GM12878 (cell line): ENCODE measurements at regions not wholly inside any gene's neighbourhood (a gene's known extent, or its start where the extent isn't known, plus 50 kb on each side); places are given as distances from the start of the nearest gene placed in this dataset.

Experiments used
- ATAC-seq: fragments of 200-7000 bp; cut with Tn5 transposase; 3 replicates; pipeline ENCODE4 v1.9.1; 2020; ENCODE audit warnings: mild to moderate bottlenecking, moderate library complexity
- BruUV-seq: library from RNA; stranded (reverse); fragments of 400-500 nt; replicated peaks from 2 replicates; lab custom pipeline; 2021; lab: Mats Ljungman, UMichigan
- CTCF ChIA-PET: fragments of 300-600 bp; sonication (Branson Sonifier 250); formaldehyde crosslinking; extraction: SDS; loops from one replicate; lab custom pipeline; 2021; ENCODE audit warnings: inconsistent platforms; lab: Yijun Ruan, JAX
- POLR2A ChIA-PET: fragments of 350-600 bp; formaldehyde crosslinking; extraction: SDS; loops from one replicate; lab custom pipeline; 2021; ENCODE audit warnings: inconsistent platforms; lab: Charles Lee
- RAD21 ChIA-PET: fragments of 300-600 bp; sonication (Branson Sonifier 250); formaldehyde crosslinking; loops from one replicate; lab custom pipeline; 2023; ENCODE audit warnings: antibody characterized with exemption; ENCODE audit not compliant: unreplicated experiment; lab: Charles Lee
- SMC1A ChIA-PET: fragments of 300-600 bp; sonication (Branson Sonifier 250); formaldehyde crosslinking; loops from one replicate; lab custom pipeline; 2023; ENCODE audit not compliant: unreplicated experiment, uncharacterized antibody; lab: Charles Lee
- DNase-seq: peaks from one replicate; pipeline ENCODE4 v3.0.0-alpha.2; 2011; ENCODE audit warnings: low read depth, low spot score
- FAIRE-seq: peaks from 3 replicates; lab custom pipeline; 2011; peaks lifted over from hg19 to GRCh38; lab: Jason Lieb, UNC
- H2AFZ ChIP-seq: 2 replicates; pipeline ENCODE4 v1.6.0; 2011; ENCODE audit warnings: low read depth, low read length, control low read depth; ENCODE audit not compliant: control insufficient read depth
- H3K27ac ChIP-seq: 2 replicates; pipeline ENCODE4 v1.5.1; 2011; ENCODE audit warnings: control low read depth; ENCODE audit not compliant: control insufficient read depth, insufficient read depth
- H3K27me3 ChIP-seq, 2 experiments: replicated peaks in 1 of 2; 2 replicates each; pipeline versions ENCODE4 v1.6.0 to v1.6.1; 2011; ENCODE audit warnings: low read length in 1 of 2; ENCODE audit not compliant: control insufficient read depth in 2 of 2, insufficient read depth in 2 of 2
- H3K36me3 ChIP-seq, 2 experiments: 2 replicates each; pipeline ENCODE4 v1.5.1; 2011; ENCODE audit warnings: low read length in 1 of 2; ENCODE audit not compliant: control insufficient read depth in 2 of 2, insufficient read depth in 2 of 2
- H3K4me1 ChIP-seq: 2 replicates; pipeline ENCODE4 v1.6.1; 2011; ENCODE audit warnings: mild to moderate bottlenecking, low read length, moderate library complexity, mixed read lengths; ENCODE audit not compliant: control insufficient read depth, insufficient read depth
- H3K4me2 ChIP-seq: 2 replicates; pipeline ENCODE4 v1.6.0; 2011; ENCODE audit warnings: control low read depth; ENCODE audit not compliant: control insufficient read depth, insufficient read depth
- H3K4me3 ChIP-seq: fragments of 200-600 bp; sonication (generic); 2 replicates; pipeline ENCODE4 v1.5.1; 2016
- H3K79me2 ChIP-seq: 2 replicates; pipeline ENCODE4 v1.6.0; 2011; ENCODE audit warnings: low read length; ENCODE audit not compliant: control insufficient read depth, insufficient read depth
- H3K9ac ChIP-seq: 2 replicates; pipeline ENCODE4 v1.8.0; 2011; ENCODE audit warnings: low read length, control low read depth, mixed read lengths; ENCODE audit not compliant: control insufficient read depth, insufficient read depth
- H3K9me3 ChIP-seq: replicated peaks from 3 replicates; pipeline ENCODE4 v1.5.1; 2011; ENCODE audit warnings: mild to moderate bottlenecking, low read length; ENCODE audit not compliant: control insufficient read depth, insufficient read depth
- H4K20me1 ChIP-seq: 2 replicates; pipeline ENCODE4 v1.6.0; 2011; ENCODE audit not compliant: control insufficient read depth, insufficient read depth
- BACH1 ChIP-seq: fragments of 450-650 bp; IDR thresholded peaks from 2 replicates; pipeline ENCODE4 v1.6.1; 2017; ENCODE audit warnings: mild to moderate bottlenecking, borderline replicate concordance
- EP300 ChIP-seq, 2 experiments: fragments of 150-350 bp in 1 of 2; IDR thresholded peaks; 2 replicates each; pipeline ENCODE4 v1.6.1; 2011 to 2012; ENCODE audit warnings: low read depth in 2 of 2, low read length in 2 of 2, borderline replicate concordance in 1 of 2, improper control_type of control experiment in 1 of 2, inconsistent platforms in 1 of 2; ENCODE audit not compliant: control insufficient read depth in 1 of 2
- ESRRA ChIP-seq: IDR thresholded peaks from 2 replicates; pipeline ENCODE4 v1.6.1; 2012; ENCODE audit warnings: mild to moderate bottlenecking, low read length, improper control_type of control experiment
- JUND ChIP-seq: IDR thresholded peaks from 2 replicates; pipeline ENCODE4 v1.6.1; 2012; ENCODE audit warnings: low read depth, mild to moderate bottlenecking, low read length, improper control_type of control experiment, moderate library complexity
- MXI1 ChIP-seq: fragments of 150-350 bp; IDR thresholded peaks from 2 replicates; pipeline ENCODE4 v1.6.1; 2011; ENCODE audit warnings: low read depth, mild to moderate bottlenecking, inconsistent platforms, low read length, improper control_type of control experiment
- NBN ChIP-seq: fragments of 450-650 bp; IDR thresholded peaks from 2 replicates; pipeline ENCODE4 v1.6.1; 2016
- POLR2AphosphoS2 ChIP-seq: IDR thresholded peaks from 2 replicates; pipeline ENCODE4 v1.6.1; 2011; ENCODE audit warnings: low read depth, mild to moderate bottlenecking, low read length, improper control_type of control experiment, moderate library complexity
- RB1 ChIP-seq: fragments of 450-650 bp; formaldehyde crosslinking; IDR thresholded peaks from 2 replicates; pipeline ENCODE4 v1.6.1; 2017; ENCODE audit warnings: mild to moderate bottlenecking, borderline replicate concordance
- YY1 ChIP-seq: IDR thresholded peaks from 2 replicates; pipeline ENCODE4 v1.6.1; 2011; ENCODE audit warnings: low read depth, mild to moderate bottlenecking, low read length
- WGBS: methylation state at CpG from one replicate; pipeline ENCODE4 v1.1.6; 2016; ENCODE audit warnings: low lambda C conversion rate; ENCODE audit not compliant: insufficient replicate concordance, insufficient coverage; ENCODE audit errors: missing lambda C conversion rate; 5-methylcytosine and 5-hydroxymethylcytosine counted together
- in situ Hi-C: fragments of 300-500 bp; cut with MboI; formaldehyde crosslinking; loops from 9 replicates; pipeline ENCODE4 v1.14.3; 2018; ENCODE audit warnings: mixed read lengths
- intact Hi-C: fragments of 100-400 bp; cut with micrococcal nuclease; formaldehyde crosslinking; loops from one replicate; pipeline ENCODE4 v1.14.2; 2022; ENCODE audit not compliant: unreplicated experiment
- TF ChIP-seq, protein P1 (sequence below): IDR thresholded peaks from 2 replicates; pipeline ENCODE4 v1.6.1; 2012; ENCODE audit warnings: mild to moderate bottlenecking, low read depth, low read length
- TF ChIP-seq, protein P2 (sequence below): fragments of 450-650 bp; IDR thresholded peaks from 2 replicates; pipeline ENCODE4 v1.6.1; 2017; ENCODE audit warnings: antibody characterized with exemption, mild to moderate bottlenecking, moderate library complexity

DNA sequence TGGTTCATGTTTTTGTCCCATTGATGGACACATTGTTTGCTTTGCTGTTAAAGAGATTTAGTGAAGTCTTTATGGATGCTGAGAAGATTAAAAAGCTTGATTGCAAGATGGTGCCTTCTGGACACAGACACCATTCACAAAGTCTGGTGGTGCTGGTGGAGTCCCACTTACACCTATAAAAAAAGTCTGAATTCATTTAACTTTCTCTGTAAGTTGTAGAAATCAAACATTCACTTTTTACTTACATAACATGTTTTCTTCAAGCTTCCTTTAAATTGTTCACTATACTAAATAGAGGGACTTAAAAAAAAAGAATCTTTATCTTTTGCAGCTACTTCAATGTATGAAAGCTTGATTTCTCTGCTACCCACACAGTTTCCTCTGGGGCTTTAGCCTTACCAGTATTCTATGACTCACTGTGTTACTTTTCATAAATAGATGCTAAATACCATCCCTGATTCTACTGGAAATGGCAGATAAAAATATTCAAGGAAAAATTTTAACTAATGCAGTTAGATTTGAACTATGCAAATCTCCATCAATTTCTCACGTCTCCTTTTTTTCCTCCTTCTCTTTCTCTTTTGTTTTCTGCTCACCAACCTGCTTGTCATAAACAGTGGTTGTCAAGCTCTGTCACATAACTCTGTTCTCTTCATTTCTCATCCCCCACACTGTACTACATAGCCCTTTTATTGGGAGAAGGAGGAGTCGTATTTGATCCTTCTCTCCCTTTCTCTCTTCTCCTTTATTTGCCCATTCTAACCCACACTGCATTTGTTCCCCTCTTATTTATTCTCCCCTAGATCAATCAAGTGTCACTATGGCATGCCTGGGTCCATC lies 89.7 kb downstream of the FAM76B start:
- intact Hi-C loops, result loop anchor here (1.0 to 10.0 kb wide), 4 partner anchors 144 to 325 kb away; no protein-coding TSS in a partner anchor
- no peaks in the 10 kb centered on the region for H4K20me1 ChIP-seq
- H3K4me3 ChIP-seq, result peak overlapping the region; percentile 30; the same call in 1 of the 2 replicates
- ChIA-PET CTCF (interaction anchor here (1.0 to 17.7 kb wide), 11 partner anchors 10 to 542 kb away, joined by 3 to 590 read pairs (median 4); partner anchors contain the start of gene SESN3), POLR2A (interaction anchor here (0.6 to 2.5 kb wide), 11 partner anchors 12 to 564 kb away, joined by 3 to 10 read pairs (median 5); partner anchors contain the start of gene SESN3), SMC1A (interaction anchor here (0.6 to 20.2 kb wide), 32 partner anchors 9 to 605 kb away, joined by 3 to 474 read pairs (median 4); partner anchors contain the start of gene SESN3), RAD21 (interaction anchor here (0.5 to 7.9 kb wide), 21 partner anchors 10 to 548 kb away, joined by 3 to 114 read pairs (median 4); partner anchors contain the start of gene SESN3)
- no TSS peak for BruUV-seq
- no peak overlapping the region for H3K9ac ChIP-seq
- WGBS, result 0% methylated on average over 2 of the region's 2 CpGs
- no peaks in the 10 kb centered on the region for H3K79me2 ChIP-seq
- H3K4me1 ChIP-seq, result peaks cover 18% of the 10 kb centered on the region
- DNase-seq, result no peak
- peaks cover 3% of the 10 kb centered on the region; the same call in 2 of the 3 replicates for H3K9me3 ChIP-seq
- H3K4me2 ChIP-seq, result peak overlapping the region; percentile 71
- H3K36me3 ChIP-seq, result no peaks in the 10 kb centered on the region
- in situ Hi-C loops, result no loop called here
- peak overlapping the region; percentile 5 for H2AFZ ChIP-seq
- H3K27me3 ChIP-seq, result no peaks in the 10 kb centered on the region
- peak; percentile 73 for ATAC-seq
- peak overlapping the region; percentile 15; the same call in 1 of the 2 replicates for H3K27ac ChIP-seq
- no peak for FAIRE-seq
- TF ChIP-seq POLR2AphosphoS2 (no peak), NBN (0 out of 2 replicates have a peak, but pooled peaks have one; percentile 56), BACH1 (no peak), ESRRA (no peak), RB1 (no peak), MXI1 (peak; percentile 20; the same call in 1 of the 2 replicates), JUND (no peak), EP300 (IDR thresholded peaks at IDR 0.05; ENCODE audit: borderline replicate concordance in 1 of 2, control insufficient read depth in 1 of 2, low read depth in 2 of 2, low read length in 2 of 2) (0 out of 4 replicates have a peak, but pooled peaks of 1 of the 2 experiments have one; percentile 13), YY1 (0 out of 2 replicates have a peak, but pooled peaks have one; percentile 10)
- TF ChIP-seq, protein P1, sequence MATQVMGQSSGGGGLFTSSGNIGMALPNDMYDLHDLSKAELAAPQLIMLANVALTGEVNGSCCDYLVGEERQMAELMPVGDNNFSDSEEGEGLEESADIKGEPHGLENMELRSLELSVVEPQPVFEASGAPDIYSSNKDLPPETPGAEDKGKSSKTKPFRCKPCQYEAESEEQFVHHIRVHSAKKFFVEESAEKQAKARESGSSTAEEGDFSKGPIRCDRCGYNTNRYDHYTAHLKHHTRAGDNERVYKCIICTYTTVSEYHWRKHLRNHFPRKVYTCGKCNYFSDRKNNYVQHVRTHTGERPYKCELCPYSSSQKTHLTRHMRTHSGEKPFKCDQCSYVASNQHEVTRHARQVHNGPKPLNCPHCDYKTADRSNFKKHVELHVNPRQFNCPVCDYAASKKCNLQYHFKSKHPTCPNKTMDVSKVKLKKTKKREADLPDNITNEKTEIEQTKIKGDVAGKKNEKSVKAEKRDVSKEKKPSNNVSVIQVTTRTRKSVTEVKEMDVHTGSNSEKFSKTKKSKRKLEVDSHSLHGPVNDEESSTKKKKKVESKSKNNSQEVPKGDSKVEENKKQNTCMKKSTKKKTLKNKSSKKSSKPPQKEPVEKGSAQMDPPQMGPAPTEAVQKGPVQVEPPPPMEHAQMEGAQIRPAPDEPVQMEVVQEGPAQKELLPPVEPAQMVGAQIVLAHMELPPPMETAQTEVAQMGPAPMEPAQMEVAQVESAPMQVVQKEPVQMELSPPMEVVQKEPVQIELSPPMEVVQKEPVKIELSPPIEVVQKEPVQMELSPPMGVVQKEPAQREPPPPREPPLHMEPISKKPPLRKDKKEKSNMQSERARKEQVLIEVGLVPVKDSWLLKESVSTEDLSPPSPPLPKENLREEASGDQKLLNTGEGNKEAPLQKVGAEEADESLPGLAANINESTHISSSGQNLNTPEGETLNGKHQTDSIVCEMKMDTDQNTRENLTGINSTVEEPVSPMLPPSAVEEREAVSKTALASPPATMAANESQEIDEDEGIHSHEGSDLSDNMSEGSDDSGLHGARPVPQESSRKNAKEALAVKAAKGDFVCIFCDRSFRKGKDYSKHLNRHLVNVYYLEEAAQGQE, result no peak
- TF ChIP-seq, protein P2, sequence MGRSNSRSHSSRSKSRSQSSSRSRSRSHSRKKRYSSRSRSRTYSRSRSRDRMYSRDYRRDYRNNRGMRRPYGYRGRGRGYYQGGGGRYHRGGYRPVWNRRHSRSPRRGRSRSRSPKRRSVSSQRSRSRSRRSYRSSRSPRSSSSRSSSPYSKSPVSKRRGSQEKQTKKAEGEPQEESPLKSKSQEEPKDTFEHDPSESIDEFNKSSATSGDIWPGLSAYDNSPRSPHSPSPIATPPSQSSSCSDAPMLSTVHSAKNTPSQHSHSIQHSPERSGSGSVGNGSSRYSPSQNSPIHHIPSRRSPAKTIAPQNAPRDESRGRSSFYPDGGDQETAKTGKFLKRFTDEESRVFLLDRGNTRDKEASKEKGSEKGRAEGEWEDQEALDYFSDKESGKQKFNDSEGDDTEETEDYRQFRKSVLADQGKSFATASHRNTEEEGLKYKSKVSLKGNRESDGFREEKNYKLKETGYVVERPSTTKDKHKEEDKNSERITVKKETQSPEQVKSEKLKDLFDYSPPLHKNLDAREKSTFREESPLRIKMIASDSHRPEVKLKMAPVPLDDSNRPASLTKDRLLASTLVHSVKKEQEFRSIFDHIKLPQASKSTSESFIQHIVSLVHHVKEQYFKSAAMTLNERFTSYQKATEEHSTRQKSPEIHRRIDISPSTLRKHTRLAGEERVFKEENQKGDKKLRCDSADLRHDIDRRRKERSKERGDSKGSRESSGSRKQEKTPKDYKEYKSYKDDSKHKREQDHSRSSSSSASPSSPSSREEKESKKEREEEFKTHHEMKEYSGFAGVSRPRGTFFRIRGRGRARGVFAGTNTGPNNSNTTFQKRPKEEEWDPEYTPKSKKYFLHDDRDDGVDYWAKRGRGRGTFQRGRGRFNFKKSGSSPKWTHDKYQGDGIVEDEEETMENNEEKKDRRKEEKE, result no peak
